ENCODE measurements at regions not wholly inside any gene's neighbourhood (a gene's known extent, or its start where the extent isn't known, plus 50 kb on each side); places are given as distances from the start of the nearest gene placed in this dataset.

DNA sequence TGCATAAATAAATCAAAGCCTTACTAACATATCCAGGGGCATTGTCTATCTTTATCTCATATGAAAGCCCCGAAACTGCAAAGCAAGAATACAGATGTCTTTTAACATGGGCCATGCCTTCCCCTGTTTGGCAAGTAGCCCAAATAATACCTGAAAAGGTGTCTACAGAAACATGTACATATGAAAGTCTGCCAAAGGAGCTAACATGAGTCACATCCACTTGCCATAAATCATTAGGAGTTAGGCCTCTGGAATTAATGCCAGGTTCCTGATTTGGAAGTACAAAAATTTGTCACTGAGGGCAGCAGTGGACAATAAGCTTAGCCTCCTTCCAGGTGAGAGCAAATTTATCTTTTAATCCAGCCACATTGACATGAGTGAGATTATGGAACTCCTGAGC is 85.5 kb upstream of the PGR start:
- Histone ChIP-seq H3K36me3 (ENCODE audit: low read depth, missing control alignments) (no peaks in the 10 kb centered on the region), H3K9me3 (no peaks in the 10 kb centered on the region), H3K4me3 (no peak overlapping the region), H3K27ac (no peak overlapping the region), H3K4me1 (no peaks in the 10 kb centered on the region), H3K27me3 (no peaks in the 10 kb centered on the region)
- 83 to 88% methylated on average over 1 of the region's 1 CpG for WGBS, 2 donors
- TF ChIP-seq CTCF (IDR thresholded peaks at IDR 0.05) (no peak), POLR2A (IDR thresholded peaks at IDR 0.05) (no peak)
- intact Hi-C loops (cut with DNase I; ENCODE audit: low total_unique reads) = no loop called here
- no peak for DNase-seq

DNA sequence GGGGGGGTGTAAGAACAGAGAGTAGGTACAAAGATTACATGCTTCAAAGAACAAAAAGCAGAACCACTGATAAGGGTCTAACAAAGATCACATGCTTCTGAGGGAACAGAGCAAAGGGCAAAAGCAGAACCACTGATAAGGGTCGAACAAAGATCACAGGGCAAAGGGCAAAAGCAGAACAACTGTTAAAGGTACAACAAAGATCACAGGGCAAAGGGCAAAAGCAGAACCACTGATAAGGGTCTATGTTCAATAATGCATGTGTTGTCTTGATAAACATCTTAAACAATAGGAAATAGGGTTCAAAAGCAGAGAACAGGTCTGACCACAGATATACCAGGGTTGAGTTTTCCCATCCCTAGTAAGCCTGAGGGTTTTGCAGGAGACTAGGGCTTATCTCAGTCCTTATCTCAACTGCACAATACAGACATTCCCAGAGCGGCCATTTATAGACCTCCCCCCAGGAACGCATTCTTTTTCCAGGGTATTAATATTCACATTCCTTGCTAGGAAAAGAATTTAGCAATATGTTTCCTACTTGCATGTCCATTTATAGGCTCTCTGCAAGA is 81.9 kb upstream of the PGR start:
- TF ChIP-seq POLR2A (IDR thresholded peaks at IDR 0.05) = no peak
- no peak for TF ChIP-seq CTCF (IDR thresholded peaks at IDR 0.05)
- no peaks in the 10 kb centered on the region for H3K9me3 ChIP-seq
- DNase-seq = no peak
- H3K4me1 ChIP-seq = no peaks in the 10 kb centered on the region
- H3K27ac ChIP-seq = no peak overlapping the region
- no peaks in the 10 kb centered on the region for H3K27me3 ChIP-seq
- H3K36me3 ChIP-seq (ENCODE audit: low read depth, missing control alignments) = no peaks in the 10 kb centered on the region
- intact Hi-C loops (cut with DNase I; ENCODE audit: low total_unique reads) = no loop called here
- H3K4me3 ChIP-seq = no peak overlapping the region
- WGBS, 2 donors = 77 to 82% methylated on average over 3 of the region's 3 CpGs

- Histone ChIP-seq H3K36me3 (ENCODE audit: low read depth, missing control alignments) (no peaks in the 10 kb centered on the region), H3K9me3 (no peaks in the 10 kb centered on the region), H3K27ac (no peak overlapping the region), H3K4me3 (no peak overlapping the region), H3K27me3 (no peaks in the 10 kb centered on the region), H3K4me1 (no peaks in the 10 kb centered on the region)
- intact Hi-C loops (cut with DNase I; ENCODE audit: low total_unique reads) = no loop called here
- TF ChIP-seq POLR2A (IDR thresholded peaks at IDR 0.05) (no peak), CTCF (IDR thresholded peaks at IDR 0.05) (no peak)
- no peak for DNase-seq
Observed at GRCh38 chr11:101202614-101203013, 73.0 kb upstream of the PGR start.

GRCh38 chr11:101199416-101199815 is 69.8 kb upstream of the PGR start:
- no peak for DNase-seq
- Histone ChIP-seq H3K4me1 (no peaks in the 10 kb centered on the region), H3K27me3 (no peaks in the 10 kb centered on the region), H3K9me3 (no peaks in the 10 kb centered on the region), H3K27ac (no peak overlapping the region), H3K36me3 (ENCODE audit: low read depth, missing control alignments) (no peaks in the 10 kb centered on the region), H3K4me3 (no peak overlapping the region)
- 82 to 90% methylated on average over 2 of the region's 2 CpGs for WGBS, 2 donors
- no peak for TF ChIP-seq POLR2A (IDR thresholded peaks at IDR 0.05)
- TF ChIP-seq CTCF (IDR thresholded peaks at IDR 0.05) = no peak
- intact Hi-C loops (cut with DNase I; ENCODE audit: low total_unique reads) = no loop called here

- no peak overlapping the region for H3K4me3 ChIP-seq
- TF ChIP-seq POLR2A (IDR thresholded peaks at IDR 0.05) (no peak), CTCF (IDR thresholded peaks at IDR 0.05) (no peak)
- H3K4me1 ChIP-seq = no peaks in the 10 kb centered on the region
- H3K36me3 ChIP-seq (ENCODE audit: low read depth, missing control alignments) = no peaks in the 10 kb centered on the region
- 51 to 70% methylated on average over 2 of the region's 2 CpGs for WGBS, 2 donors
- DNase-seq = no peak
- intact Hi-C loops (cut with DNase I; ENCODE audit: low total_unique reads) = no loop called here
- no peaks in the 10 kb centered on the region for H3K9me3 ChIP-seq
- H3K27ac ChIP-seq = no peak overlapping the region
- H3K27me3 ChIP-seq = no peaks in the 10 kb centered on the region
Observed at GRCh38 chr11:101195294-101195693, 65.7 kb upstream of the PGR start.

Data from testis (tissue), 2 donors.